Fibroblast of lung (primary cell): ENCODE measurements at regions not wholly inside any gene's neighbourhood (a gene's known extent, or its start where the extent isn't known, plus 50 kb on each side); places are given as distances from the start of the nearest gene placed in this dataset.

Experiments
- CTCF ChIP-seq, 2 donors: IDR thresholded peaks in 1 of 2; conservative IDR thresholded peaks in 1 of 2; 1 replicate in 1 of 2; 2 replicates in 1 of 2; pipeline ENCODE4 v1.5.1; 2011 to 2012; ENCODE audit warnings: low read length in 2 of 2, control low read depth in 1 of 2, inconsistent platforms in 1 of 2, low read depth in 1 of 2, mild to moderate bottlenecking in 1 of 2
- EZH2 ChIP-seq: IDR thresholded peaks from 2 replicates; pipeline ENCODE4 v1.5.1; 2012; ENCODE audit warnings: low read length, control low read depth, mild to moderate bottlenecking; ENCODE audit errors: missing control alignments

GRCh38 chr5:2135833-2136232 is 253.1 kb upstream of the IRX4 start:
- TF ChIP-seq CTCF (conservative IDR thresholded peaks at IDR 0.05 in 1 of 2, IDR thresholded peaks at IDR 0.05 in 1 of 2; ENCODE audit: low read depth in 1 of 2, low read length in 2 of 2), result no peak
- TF ChIP-seq EZH2, result no peak
